Smooth muscle cell (in vitro differentiated cells): ENCODE measurements at regions not wholly inside any gene's neighbourhood (a gene's known extent, or its start where the extent isn't known, plus 50 kb on each side); places are given as distances from the start of the nearest gene placed in this dataset.

Experiments
- DNase-seq: peaks from one replicate; lab custom pipeline; 2025; ENCODE audit not compliant: unreplicated experiment; lab: John Stamatoyannopoulos, UW
- H2AFZ ChIP-seq: fragments of 200-600 bp; sonication (generic); 2 replicates; pipeline ENCODE4 v1.6.0; 2016; ENCODE audit warnings: antibody characterized with exemption, low read depth, mild to moderate bottlenecking
- H3F3A ChIP-seq: fragments of 200-600 bp; sonication (generic); 2 replicates; pipeline ENCODE4 v1.6.0; 2017; ENCODE audit warnings: antibody characterized with exemption, low read depth
- H3K27ac ChIP-seq: fragments of 200-600 bp; sonication (generic); 2 replicates; pipeline ENCODE4 v1.5.1; 2016; ENCODE audit warnings: low read depth, mild to moderate bottlenecking
- H3K27me3 ChIP-seq: fragments of 200-600 bp; sonication (generic); 2 replicates; pipeline ENCODE4 v1.6.1; 2016; ENCODE audit warnings: low read depth, mild to moderate bottlenecking
- H3K36me3 ChIP-seq: fragments of 200-600 bp; sonication (generic); 2 replicates; pipeline ENCODE4 v1.5.1; 2016; ENCODE audit warnings: low read depth
- H3K4me1 ChIP-seq: fragments of 200-600 bp; sonication (generic); 2 replicates; pipeline ENCODE4 v1.5.1; 2016; ENCODE audit warnings: low read depth
- H3K4me2 ChIP-seq: fragments of 200-600 bp; sonication (generic); 2 replicates; pipeline ENCODE4 v1.6.0; 2016; ENCODE audit warnings: mild to moderate bottlenecking
- H3K4me3 ChIP-seq: fragments of 200-600 bp; sonication (generic); 2 replicates; pipeline ENCODE4 v1.5.1; 2016; ENCODE audit warnings: mild to moderate bottlenecking
- H3K79me2 ChIP-seq: fragments of 200-600 bp; sonication (generic); 2 replicates; pipeline ENCODE4 v1.6.0; 2016; ENCODE audit warnings: low read depth, mild to moderate bottlenecking
- H3K9ac ChIP-seq: fragments of 200-600 bp; sonication (generic); 2 replicates; pipeline ENCODE4 v1.6.0; 2016; ENCODE audit warnings: low read depth
- H3K9me3 ChIP-seq: fragments of 200-600 bp; sonication (generic); replicated peaks from 2 replicates; pipeline ENCODE4 v1.5.1; 2016; ENCODE audit warnings: low read depth
- H4K20me1 ChIP-seq: fragments of 200-600 bp; sonication (generic); 2 replicates; pipeline ENCODE4 v1.6.0; 2016; ENCODE audit warnings: low read depth
- WGBS: methylation state at CpG from one replicate; pipeline ENCODE4 v1.1.7; 2016; ENCODE audit warnings: low lambda C conversion rate; 5-methylcytosine and 5-hydroxymethylcytosine counted together
- TF ChIP-seq, protein P1 (sequence below): fragments of 200-600 bp; sonication (generic); IDR thresholded peaks from 2 replicates; pipeline ENCODE4 v1.5.1; 2017; ENCODE audit warnings: borderline replicate concordance, mild to moderate bottlenecking, antibody characterized with exemption; ENCODE audit not compliant: insufficient read depth, poor library complexity, severe bottlenecking

DNA sequence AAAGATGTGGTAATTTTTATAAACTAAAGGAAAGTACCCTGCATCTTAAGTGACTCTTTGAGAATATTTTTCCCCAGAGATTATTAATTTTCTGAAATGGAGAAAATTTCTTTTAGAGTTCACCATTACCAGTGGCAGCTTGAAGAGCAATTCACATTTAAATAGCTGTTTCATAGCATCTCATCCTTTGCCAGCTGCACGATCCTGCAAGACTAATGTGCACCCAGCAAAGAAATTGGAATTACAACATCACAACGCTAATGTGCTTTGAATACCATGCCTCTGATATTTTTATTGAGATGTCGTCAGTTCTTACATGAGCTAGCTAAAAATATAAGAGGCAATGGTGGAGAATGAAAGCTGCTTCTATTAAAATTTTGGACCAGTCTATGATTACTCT lies 423.5 kb downstream of the TAF11L14 start:
- H3K4me3 ChIP-seq = no peak overlapping the region
- H3K79me2 ChIP-seq = no peaks in the 10 kb centered on the region
- no peaks in the 10 kb centered on the region for H3F3A ChIP-seq
- no peak overlapping the region for H2AFZ ChIP-seq
- no peak overlapping the region for H3K4me2 ChIP-seq
- H4K20me1 ChIP-seq = no peaks in the 10 kb centered on the region
- WGBS = 85% methylated on average over 3 of the region's 3 CpGs
- no peak overlapping the region for H3K9ac ChIP-seq
- TF ChIP-seq, protein P1, sequence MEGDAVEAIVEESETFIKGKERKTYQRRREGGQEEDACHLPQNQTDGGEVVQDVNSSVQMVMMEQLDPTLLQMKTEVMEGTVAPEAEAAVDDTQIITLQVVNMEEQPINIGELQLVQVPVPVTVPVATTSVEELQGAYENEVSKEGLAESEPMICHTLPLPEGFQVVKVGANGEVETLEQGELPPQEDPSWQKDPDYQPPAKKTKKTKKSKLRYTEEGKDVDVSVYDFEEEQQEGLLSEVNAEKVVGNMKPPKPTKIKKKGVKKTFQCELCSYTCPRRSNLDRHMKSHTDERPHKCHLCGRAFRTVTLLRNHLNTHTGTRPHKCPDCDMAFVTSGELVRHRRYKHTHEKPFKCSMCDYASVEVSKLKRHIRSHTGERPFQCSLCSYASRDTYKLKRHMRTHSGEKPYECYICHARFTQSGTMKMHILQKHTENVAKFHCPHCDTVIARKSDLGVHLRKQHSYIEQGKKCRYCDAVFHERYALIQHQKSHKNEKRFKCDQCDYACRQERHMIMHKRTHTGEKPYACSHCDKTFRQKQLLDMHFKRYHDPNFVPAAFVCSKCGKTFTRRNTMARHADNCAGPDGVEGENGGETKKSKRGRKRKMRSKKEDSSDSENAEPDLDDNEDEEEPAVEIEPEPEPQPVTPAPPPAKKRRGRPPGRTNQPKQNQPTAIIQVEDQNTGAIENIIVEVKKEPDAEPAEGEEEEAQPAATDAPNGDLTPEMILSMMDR = no peak
- H3K27ac ChIP-seq = no peak overlapping the region
- H3K4me1 ChIP-seq = no peaks in the 10 kb centered on the region
- H3K36me3 ChIP-seq = no peaks in the 10 kb centered on the region
- H3K27me3 ChIP-seq = peaks cover 5% of the 10 kb centered on the region
- DNase-seq = no peak
- H3K9me3 ChIP-seq = no peaks in the 10 kb centered on the region

DNA sequence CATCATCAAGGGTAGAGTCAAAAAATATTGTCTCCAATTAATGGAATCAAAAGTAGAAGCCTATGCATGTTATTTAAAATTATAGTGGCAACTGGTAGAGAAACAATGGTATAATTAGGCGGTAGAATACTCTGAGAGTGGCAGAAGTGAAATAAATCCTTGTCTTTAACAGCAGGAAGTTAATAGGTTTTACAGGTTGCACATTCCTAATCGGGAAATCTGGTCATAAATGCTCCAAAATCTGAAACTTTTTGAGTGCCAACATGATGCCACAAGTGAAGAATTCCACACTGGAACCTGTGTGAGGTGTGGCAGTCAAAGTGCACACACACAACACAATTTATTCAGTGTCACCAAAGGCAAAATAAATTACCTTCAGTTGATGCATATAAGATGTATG lies 433.4 kb downstream of the TAF11L14 start:
- H3K4me2 ChIP-seq = no peak overlapping the region
- H3K9me3 ChIP-seq = no peaks in the 10 kb centered on the region
- H3K27me3 ChIP-seq = no peaks in the 10 kb centered on the region
- no peak overlapping the region for H3K27ac ChIP-seq
- no peaks in the 10 kb centered on the region for H4K20me1 ChIP-seq
- no peak overlapping the region for H3K9ac ChIP-seq
- no peak overlapping the region for H2AFZ ChIP-seq
- no peak for DNase-seq
- TF ChIP-seq, protein P1 = no peak
- H3K36me3 ChIP-seq = no peaks in the 10 kb centered on the region
- no peaks in the 10 kb centered on the region for H3K4me1 ChIP-seq
- H3F3A ChIP-seq = no peaks in the 10 kb centered on the region
- H3K4me3 ChIP-seq = no peak overlapping the region
- 80% methylated on average over 2 of the region's 2 CpGs for WGBS
- H3K79me2 ChIP-seq = no peaks in the 10 kb centered on the region

DNA sequence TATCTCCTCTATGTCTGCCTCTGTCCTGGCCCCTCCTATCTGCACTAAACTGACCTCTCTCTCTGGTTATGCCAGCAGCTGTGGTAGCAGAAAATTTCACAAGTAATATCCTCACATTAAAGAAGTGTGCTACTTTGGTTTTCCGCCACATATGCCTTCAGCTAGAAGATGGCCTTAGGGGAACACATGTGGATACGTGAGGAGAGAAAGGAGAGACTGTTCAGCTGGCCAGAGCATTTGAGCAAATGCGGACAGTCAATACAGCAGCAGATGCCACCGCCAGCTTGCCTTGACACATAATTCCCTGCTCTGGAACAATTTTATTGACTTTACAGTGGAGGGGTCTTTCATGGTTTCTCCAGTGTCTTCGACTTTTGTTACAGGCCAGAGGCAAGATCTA lies 434.6 kb downstream of the TAF11L14 start:
- Histone ChIP-seq H3K4me3 (no peak overlapping the region), H4K20me1 (no peaks in the 10 kb centered on the region), H3K27me3 (no peaks in the 10 kb centered on the region), H3K79me2 (no peaks in the 10 kb centered on the region), H3K36me3 (no peaks in the 10 kb centered on the region), H3K9ac (no peak overlapping the region), H3F3A (no peaks in the 10 kb centered on the region), H3K4me1 (no peaks in the 10 kb centered on the region), H3K9me3 (no peaks in the 10 kb centered on the region), H3K27ac (no peak overlapping the region), H3K4me2 (no peak overlapping the region), H2AFZ (no peak overlapping the region)
- WGBS = 88% methylated on average over 5 of the region's 5 CpGs
- no peak for DNase-seq
- TF ChIP-seq, protein P1 = no peak

DNA sequence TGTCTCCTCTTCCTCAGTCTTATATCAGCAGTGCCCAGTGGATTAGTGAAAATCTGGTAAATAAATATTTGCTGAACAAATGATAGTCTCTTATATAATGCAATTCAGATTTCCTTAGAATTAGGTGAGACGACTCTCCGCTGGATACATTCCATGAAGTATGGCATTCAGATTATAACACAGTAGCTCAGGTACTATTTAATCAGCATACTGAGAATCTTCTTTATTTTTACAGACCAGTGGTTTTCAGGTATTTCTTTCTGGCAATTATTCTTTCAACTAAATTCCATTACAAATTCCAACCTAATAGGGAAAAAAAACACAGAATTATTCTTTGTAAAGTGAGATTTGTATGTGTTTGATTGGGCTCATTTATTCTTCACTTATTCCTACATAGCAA lies 435.5 kb downstream of the TAF11L14 start:
- H3K27ac ChIP-seq = no peak overlapping the region
- no peak overlapping the region for H3K9ac ChIP-seq
- H3F3A ChIP-seq = no peaks in the 10 kb centered on the region
- H3K79me2 ChIP-seq = no peaks in the 10 kb centered on the region
- no peaks in the 10 kb centered on the region for H3K4me1 ChIP-seq
- H4K20me1 ChIP-seq = no peaks in the 10 kb centered on the region
- DNase-seq = no peak
- no peaks in the 10 kb centered on the region for H3K9me3 ChIP-seq
- no peak overlapping the region for H3K4me2 ChIP-seq
- no peaks in the 10 kb centered on the region for H3K27me3 ChIP-seq
- H2AFZ ChIP-seq = no peak overlapping the region
- H3K36me3 ChIP-seq = no peaks in the 10 kb centered on the region
- 98% methylated on average over 2 of the region's 2 CpGs for WGBS
- no peak overlapping the region for H3K4me3 ChIP-seq
- TF ChIP-seq, protein P1 = no peak
